Nephron (organoid): ENCODE measurements at regions not wholly inside any gene's neighbourhood (a gene's known extent, or its start where the extent isn't known, plus 50 kb on each side); places are given as distances from the start of the nearest gene placed in this dataset.

Experiments used
- H3K27ac Mint-ChIP-seq, 3 experiments: 2 replicates each; pipeline ENCODE4 v1.8.0; 2020; ENCODE audit warnings: mixed read lengths in 3 of 3, mild to moderate bottlenecking in 2 of 3, moderate library complexity in 1 of 3
- H3K27me3 Mint-ChIP-seq: 2 replicates; pipeline ENCODE4 v1.8.0; 2021; ENCODE audit warnings: low read depth, mild to moderate bottlenecking, moderate library complexity, mixed read lengths
- H3K36me3 Mint-ChIP-seq: 2 replicates; pipeline ENCODE4 v1.8.0; 2020; ENCODE audit warnings: low read depth, mixed read lengths
- H3K4me1 Mint-ChIP-seq: 2 replicates; pipeline ENCODE4 v1.8.0; 2020; ENCODE audit warnings: mixed read lengths
- H3K4me3 Mint-ChIP-seq, 3 experiments: 2 replicates each; pipeline ENCODE4 v1.8.0; 2020; ENCODE audit warnings: mild to moderate bottlenecking in 3 of 3, mixed read lengths in 3 of 3, moderate library complexity in 2 of 3
- H3K9me3 Mint-ChIP-seq: 2 replicates; pipeline ENCODE4 v1.8.0; 2020; ENCODE audit warnings: mixed read lengths
- CTCF ChIP-seq, 3 experiments: fragments of 200-600 bp; sonication (generic); IDR thresholded peaks; one replicate each; pipeline ENCODE4 v1.5.0; 2021; ENCODE audit warnings: antibody characterized with exemption in 3 of 3; ENCODE audit not compliant: unreplicated experiment in 3 of 3

GRCh38 chr1:70819231-70819630, 228.4 kb downstream of the PTGER3 start:
- no peak overlapping the region for H3K4me3 Mint-ChIP-seq
- H3K27ac Mint-ChIP-seq: no peak overlapping the region
- no peaks in the 10 kb centered on the region for H3K9me3 Mint-ChIP-seq
- no peaks in the 10 kb centered on the region for H3K4me1 Mint-ChIP-seq
- H3K27me3 Mint-ChIP-seq: no peaks in the 10 kb centered on the region
- no peaks in the 10 kb centered on the region for H3K36me3 Mint-ChIP-seq
- TF ChIP-seq CTCF (IDR thresholded peaks at IDR 0.05; ENCODE audit: unreplicated experiment in 3 of 3): no peak

GRCh38 chr1:70819785-70820184, 227.8 kb downstream of the PTGER3 start:
- Mint-ChIP-seq H3K27me3 (no peaks in the 10 kb centered on the region), H3K4me3 (no peak overlapping the region), H3K9me3 (no peaks in the 10 kb centered on the region), H3K36me3 (no peaks in the 10 kb centered on the region), H3K4me1 (no peaks in the 10 kb centered on the region), H3K27ac (no peak overlapping the region)
- no peak for TF ChIP-seq CTCF (IDR thresholded peaks at IDR 0.05; ENCODE audit: unreplicated experiment in 3 of 3)

- no peak for TF ChIP-seq CTCF (IDR thresholded peaks at IDR 0.05; ENCODE audit: unreplicated experiment in 3 of 3)
- no peaks in the 10 kb centered on the region for H3K9me3 Mint-ChIP-seq
- H3K27ac Mint-ChIP-seq: no peak overlapping the region
- no peak overlapping the region for H3K4me3 Mint-ChIP-seq
- H3K4me1 Mint-ChIP-seq: no peaks in the 10 kb centered on the region
- H3K27me3 Mint-ChIP-seq: peaks cover 4% of the 10 kb centered on the region
- H3K36me3 Mint-ChIP-seq: no peaks in the 10 kb centered on the region
These were observed 227.2 kb downstream of the PTGER3 start for GRCh38 chr1:70820396-70820795.

GRCh38 chr1:70820995-70821394, 226.6 kb downstream of the PTGER3 start:
- Mint-ChIP-seq H3K36me3 (no peaks in the 10 kb centered on the region), H3K4me1 (no peaks in the 10 kb centered on the region), H3K27me3 (peaks cover 5% of the 10 kb centered on the region), H3K4me3 (no peak overlapping the region), H3K9me3 (no peaks in the 10 kb centered on the region), H3K27ac (no peak overlapping the region)
- TF ChIP-seq CTCF (IDR thresholded peaks at IDR 0.05; ENCODE audit: unreplicated experiment in 3 of 3): no peak

- H3K27me3 Mint-ChIP-seq: peaks cover 9% of the 10 kb centered on the region
- no peaks in the 10 kb centered on the region for H3K36me3 Mint-ChIP-seq
- H3K4me3 Mint-ChIP-seq: no peak overlapping the region
- H3K4me1 Mint-ChIP-seq: peaks cover 5% of the 10 kb centered on the region
- H3K27ac Mint-ChIP-seq: no peak overlapping the region
- no peak for TF ChIP-seq CTCF (IDR thresholded peaks at IDR 0.05; ENCODE audit: unreplicated experiment in 3 of 3)
- no peaks in the 10 kb centered on the region for H3K9me3 Mint-ChIP-seq
These were observed 221.2 kb downstream of the PTGER3 start for GRCh38 chr1:70826428-70826827.

- Mint-ChIP-seq H3K27ac (no peak overlapping the region), H3K4me3 (no peak overlapping the region), H3K4me1 (peaks cover 5% of the 10 kb centered on the region), H3K27me3 (peaks cover 9% of the 10 kb centered on the region), H3K9me3 (no peaks in the 10 kb centered on the region), H3K36me3 (no peaks in the 10 kb centered on the region)
- TF ChIP-seq CTCF (IDR thresholded peaks at IDR 0.05; ENCODE audit: unreplicated experiment in 3 of 3): no peak
These were observed 220.6 kb downstream of the PTGER3 start for GRCh38 chr1:70827030-70827429.
